CD14-positive monocyte (primary cell): ENCODE measurements at regions not wholly inside any gene's neighbourhood (a gene's known extent, or its start where the extent isn't known, plus 50 kb on each side); places are given as distances from the start of the nearest gene placed in this dataset.
"Not testable (repeated sequence)": the region's sequence is repeated elsewhere in the genome, so short reads cannot be mapped to it uniquely, and the experiment has no call there.

Experiments used
- DNase-seq, 3 donors: peaks; one replicate each; pipeline ENCODE4 v3.0.0-alpha.2; 2011 to 2022
- H2AFZ ChIP-seq: 2 replicates; pipeline ENCODE4 v1.6.0; 2012; ENCODE audit warnings: mild to moderate bottlenecking, low read depth, low read length, inconsistent platforms; ENCODE audit not compliant: insufficient read depth, poor library complexity, severe bottlenecking
- H3K27ac ChIP-seq, 2 donors: 1 replicate in 1 of 2; 2 replicates in 1 of 2; pipeline ENCODE4 v1.5.1; 2012 to 2013; ENCODE audit warnings: low read length in 2 of 2, control low read depth in 1 of 2, inconsistent platforms in 1 of 2, low read depth in 1 of 2, mild to moderate bottlenecking in 1 of 2
- H3K27me3 ChIP-seq, 2 donors: one replicate each; pipeline versions ENCODE4 v1.6.0 to v1.6.1; 2011 to 2013; ENCODE audit warnings: low read length in 2 of 2; ENCODE audit not compliant: control insufficient read depth in 2 of 2, insufficient read depth in 2 of 2
- H3K36me3 ChIP-seq, 2 donors: replicated peaks in 1 of 2; 1 replicate in 1 of 2; 2 replicates in 1 of 2; pipeline versions ENCODE4 v1.5.1 to v1.6.1; 2012 to 2013; ENCODE audit warnings: low read length in 2 of 2, control low read depth in 1 of 2, inconsistent platforms in 1 of 2, mild to moderate bottlenecking in 1 of 2; ENCODE audit not compliant: insufficient read depth in 2 of 2, control insufficient read depth in 1 of 2
- H3K4me1 ChIP-seq, 2 donors: 1 replicate in 1 of 2; 2 replicates in 1 of 2; pipeline versions ENCODE4 v1.5.1 to v1.6.1; 2012 to 2013; ENCODE audit warnings: low read length in 2 of 2, control low read depth in 1 of 2, inconsistent platforms in 1 of 2, mild to moderate bottlenecking in 1 of 2, moderate library complexity in 1 of 2; ENCODE audit not compliant: insufficient read depth in 2 of 2, control insufficient read depth in 1 of 2
- H3K4me2 ChIP-seq: replicated peaks from 2 replicates; pipeline ENCODE3; 2012; ENCODE audit warnings: low read length, moderate library complexity, mild to moderate bottlenecking; ENCODE audit not compliant: poor library complexity, severe bottlenecking; ENCODE audit errors: extremely low read depth
- H3K4me3 ChIP-seq, 3 experiments: fragments of 200-600 bp in 1 of 3; sonication (generic) in 1 of 3; replicated peaks in 1 of 3; 1 replicate in 2 of 3; 2 replicates in 1 of 3; pipeline ENCODE4 v1.5.1; 2011 to 2013; ENCODE audit warnings: low read length in 3 of 3, mild to moderate bottlenecking in 3 of 3, control low read depth in 2 of 3, low read depth in 2 of 3, inconsistent platforms in 1 of 3, moderate library complexity in 1 of 3
- H3K79me2 ChIP-seq: 2 replicates; pipeline ENCODE4 v1.6.0; 2012; ENCODE audit warnings: mild to moderate bottlenecking, control low read depth, inconsistent platforms, low read length, moderate library complexity; ENCODE audit not compliant: insufficient read depth
- H3K9ac ChIP-seq: 2 replicates; pipeline ENCODE4 v1.6.0; 2017; ENCODE audit warnings: low read length, mild to moderate bottlenecking; ENCODE audit not compliant: insufficient read depth, poor library complexity, severe bottlenecking
- H3K9me3 ChIP-seq, 2 donors: replicated peaks in 1 of 2; 1 replicate in 1 of 2; 2 replicates in 1 of 2; pipeline versions ENCODE4 v1.5.1 to v1.6.1; 2012 to 2013; ENCODE audit warnings: low read length in 2 of 2, control low read depth in 1 of 2; ENCODE audit not compliant: control insufficient read depth in 1 of 2, insufficient read depth in 1 of 2
- H4K20me1 ChIP-seq: 2 replicates; pipeline ENCODE4 v1.6.0; 2012; ENCODE audit warnings: mild to moderate bottlenecking, low read length, control low read depth, moderate library complexity; ENCODE audit not compliant: insufficient read depth
- H3K27ac Mint-ChIP-seq, 7 donors: one replicate each; pipeline ENCODE4 v1.8.0; 2020; ENCODE audit warnings: mild to moderate bottlenecking in 7 of 7, mixed read lengths in 7 of 7, moderate library complexity in 6 of 7, inconsistent platforms in 2 of 7
- H3K27me3 Mint-ChIP-seq, 3 donors: one replicate each; pipeline ENCODE4 v1.8.0; 2021 to 2022; ENCODE audit warnings: low read depth in 3 of 3, mild to moderate bottlenecking in 3 of 3, mixed read lengths in 3 of 3, moderate library complexity in 3 of 3, inconsistent platforms in 1 of 3
- H3K36me3 Mint-ChIP-seq, 2 donors: one replicate each; pipeline ENCODE4 v1.8.0; 2020; ENCODE audit warnings: mixed read lengths in 2 of 2, inconsistent platforms in 1 of 2, mild to moderate bottlenecking in 1 of 2
- H3K4me1 Mint-ChIP-seq: one replicate; pipeline ENCODE4 v1.8.0; 2020; ENCODE audit warnings: mild to moderate bottlenecking, mixed read lengths
- H3K4me3 Mint-ChIP-seq, 2 donors: one replicate each; pipeline ENCODE4 v1.8.0; 2020; ENCODE audit warnings: mild to moderate bottlenecking in 2 of 2, mixed read lengths in 2 of 2, moderate library complexity in 1 of 2
- H3K9me3 Mint-ChIP-seq, 7 donors: one replicate each; pipeline ENCODE4 v1.8.0; 2020 to 2022; ENCODE audit warnings: mixed read lengths in 7 of 7, mild to moderate bottlenecking in 6 of 7, moderate library complexity in 6 of 7, inconsistent platforms in 2 of 7
- CTCF ChIP-seq: fragments of 200-600 bp; IDR thresholded peaks from one replicate; pipeline ENCODE4 v1.8.0; 2022; ENCODE audit warnings: antibody characterized with exemption, mild to moderate bottlenecking
- WGBS: methylation state at CpG from one replicate; pipeline ENCODE4 v1.1.5; 2013; ENCODE audit warnings: missing lambda C conversion rate; ENCODE audit not compliant: insufficient coverage; 5-methylcytosine and 5-hydroxymethylcytosine counted together
- intact Hi-C, 2 donors: fragments of 100-400 bp; cut with micrococcal nuclease; formaldehyde crosslinking; loops; one replicate each; pipeline versions ENCODE4 v1.15.0 to v1.15.1; 2023

- H3K36me3 ChIP-seq = no peaks in the 10 kb centered on the region
- H3K27ac ChIP-seq = no peak overlapping the region
- no peak for DNase-seq
- peaks cover 0 to 2% (median 0%) of the 10 kb centered on the region in 3 donors for H3K27me3 Mint-ChIP-seq
- H3K9ac ChIP-seq = no peak overlapping the region
- no peak overlapping the region for H3K27ac Mint-ChIP-seq
- intact Hi-C loops = no loop called here
- no peak overlapping the region for H3K4me2 ChIP-seq
- no peaks in the 10 kb centered on the region for H3K36me3 Mint-ChIP-seq
- H3K4me3 ChIP-seq = no peak overlapping the region
- no peaks in the 10 kb centered on the region for H3K79me2 ChIP-seq
- no peaks in the 10 kb centered on the region for H4K20me1 ChIP-seq
- no peak overlapping the region for H3K4me3 Mint-ChIP-seq
- no peak overlapping the region for H2AFZ ChIP-seq
- H3K9me3 ChIP-seq = no peaks in the 10 kb centered on the region
- no peaks in the 10 kb centered on the region for H3K4me1 ChIP-seq
- no peak for TF ChIP-seq CTCF
- H3K4me1 Mint-ChIP-seq = no peaks in the 10 kb centered on the region
- no peaks in the 10 kb centered on the region for H3K27me3 ChIP-seq
- WGBS = no CpG with 5 or more reads among the region's 2 CpGs
- H3K9me3 Mint-ChIP-seq = peaks cover 0 to 8% (median 3%) of the 10 kb centered on the region in 7 donors
Measured at GRCh38 chr3:75272691-75273090, 391.4 kb upstream of the FRG2C start.

- DNase-seq = peak in 1 of 3 donors; percentile 3
- H3K9me3 ChIP-seq, H3K36me3 ChIP-seq, H3K4me1 Mint-ChIP-seq, H3K4me1 ChIP-seq, H3K79me2 ChIP-seq, H3K27ac ChIP-seq, H3K4me3 ChIP-seq, H3K27me3 Mint-ChIP-seq, H3K27me3 ChIP-seq, H3K9me3 Mint-ChIP-seq, H4K20me1 ChIP-seq, H3K4me2 ChIP-seq, H3K4me3 Mint-ChIP-seq, H3K27ac Mint-ChIP-seq, intact Hi-C loops, H2AFZ ChIP-seq, H3K9ac ChIP-seq, H3K36me3 Mint-ChIP-seq: not testable (repeated sequence)
- WGBS = 0% methylated on average over 1 of the region's 3 CpGs
Measured at GRCh38 chr3:75285531-75286148, 378.5 kb upstream of the FRG2C start.

GRCh38 chr3:75288972-75289574 lies 375.1 kb upstream of the FRG2C start:
- H2AFZ ChIP-seq, intact Hi-C loops, H3K4me1 Mint-ChIP-seq, H3K9me3 Mint-ChIP-seq, H3K4me3 ChIP-seq, H3K4me2 ChIP-seq, H3K4me3 Mint-ChIP-seq, H4K20me1 ChIP-seq, DNase-seq, H3K27ac ChIP-seq, H3K79me2 ChIP-seq, H3K4me1 ChIP-seq, H3K9me3 ChIP-seq, H3K36me3 ChIP-seq, H3K27ac Mint-ChIP-seq, H3K27me3 ChIP-seq, H3K27me3 Mint-ChIP-seq, H3K9ac ChIP-seq, H3K36me3 Mint-ChIP-seq: not testable (repeated sequence)
- WGBS = 100% methylated on average over 11 of the region's 40 CpGs
